ENCODE measurements at regions not wholly inside any gene's neighbourhood (a gene's known extent, or its start where the extent isn't known, plus 50 kb on each side); places are given as distances from the start of the nearest gene placed in this dataset.

DNA sequence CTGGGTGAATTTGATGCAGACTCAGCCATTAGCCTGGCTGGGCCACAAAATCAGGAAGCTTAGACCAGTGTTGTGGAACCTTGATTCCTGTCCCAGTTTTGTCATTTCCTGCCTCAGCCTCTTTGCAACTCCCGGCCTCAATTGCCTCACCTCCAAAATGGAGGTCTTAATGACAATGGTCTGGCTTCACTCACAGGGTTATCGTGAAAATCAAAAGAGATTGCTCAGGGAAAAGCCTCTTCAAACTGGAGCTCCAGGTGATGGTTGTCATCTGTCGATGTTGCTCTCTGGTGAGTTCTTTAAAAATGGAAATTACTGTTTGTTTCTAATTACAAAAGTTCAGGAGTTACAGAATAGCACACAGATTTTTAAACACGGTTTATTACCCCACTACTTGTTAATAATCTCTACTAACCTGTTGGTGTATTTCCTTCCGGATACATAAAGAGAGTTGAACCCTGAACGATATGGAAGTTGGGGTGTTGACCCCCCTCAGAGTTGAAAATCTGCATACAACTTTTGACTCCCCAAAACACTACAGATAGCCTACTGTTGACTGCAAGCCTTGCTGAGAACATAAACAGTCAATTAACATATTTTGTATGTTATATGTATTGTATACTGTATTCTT is 109.9 kb upstream of the CPEB4 start:
- Histone ChIP-seq H3K4me1 (ENCODE audit: insufficient read depth, low read length) (peaks cover 2% of the 10 kb centered on the region), H3K14ac (ENCODE audit: insufficient read depth, low read length) (no peak overlapping the region), H3K18ac (ENCODE audit: insufficient read length, low read depth, low read length) (no peak overlapping the region), H4K5ac (ENCODE audit: insufficient read length, low read depth, low read length) (no peak overlapping the region), H2BK20ac (ENCODE audit: low read depth, low read length, poor library complexity, severe bottlenecking) (no peak overlapping the region), H2AK5ac (ENCODE audit: insufficient read length, low read length) (no peak overlapping the region), H3K9ac (ENCODE audit: extremely low read depth, insufficient read length, low read length) (no peak overlapping the region), H3K4ac (ENCODE audit: low read depth, low read length) (no peak overlapping the region), H2BK12ac (ENCODE audit: insufficient read length, low read depth, low read length) (no peak overlapping the region), H2BK5ac (ENCODE audit: insufficient read length, low read length) (no peak overlapping the region), H3K27ac (ENCODE audit: insufficient read length, low read depth, low read length) (no peak overlapping the region), H3K79me2 (ENCODE audit: insufficient read depth, low read length) (no peaks in the 10 kb centered on the region), H3K23ac (ENCODE audit: insufficient read length, low read depth, low read length) (no peak overlapping the region), H3K79me1 (ENCODE audit: insufficient read depth, low read depth, low read length, poor library complexity, severe bottlenecking) (no peaks in the 10 kb centered on the region), H3K23me2 (ENCODE audit: insufficient read length, low read depth, low read length, poor library complexity, severe bottlenecking) (no peaks in the 10 kb centered on the region), H3K9me3 (ENCODE audit: control insufficient read depth, low read depth, low read length) (no peaks in the 10 kb centered on the region), H4K20me1 (ENCODE audit: control insufficient read depth, insufficient read depth, insufficient read length) (no peaks in the 10 kb centered on the region), H2AFZ (ENCODE audit: low read length) (no peak overlapping the region), H2BK120ac (ENCODE audit: low read depth, low read length, poor library complexity, severe bottlenecking) (no peak overlapping the region), H3K56ac (ENCODE audit: insufficient read length, low read depth, low read length) (no peak overlapping the region), H2BK15ac (ENCODE audit: low read depth, low read length) (no peak overlapping the region), H3T11ph (ENCODE audit: low read length) (no peak overlapping the region), H4K8ac (replicated peaks; ENCODE audit: insufficient read length, low read depth, low read length) (no peak overlapping the region), H4K91ac (ENCODE audit: insufficient read length, low read depth, low read length) (no peak overlapping the region), H3K27me3 (ENCODE audit: insufficient read depth, low read length) (no peaks in the 10 kb centered on the region), H3K4me2 (ENCODE audit: insufficient read depth, insufficient read length, low read length) (no peak overlapping the region)
- peaks cover 22 to 30% of the 10 kb centered on the region in 2 experiments for H3K4me1 Mint-ChIP-seq
- no peaks in the 10 kb centered on the region for H3K9me3 Mint-ChIP-seq
- H3K27ac Mint-ChIP-seq, result no peak overlapping the region
- no peaks in the 10 kb centered on the region for H3K36me3 Mint-ChIP-seq (ENCODE audit: insufficient read depth in 1 of 3, low read depth in 3 of 3)
- DNase-seq, result no peak
- H3K4me3 Mint-ChIP-seq, result no peak overlapping the region
- TF ChIP-seq CTCF (conservative IDR thresholded peaks at IDR 0.05), result no peak
- peaks cover 6% of the 10 kb centered on the region for H3K27me3 Mint-ChIP-seq (ENCODE audit: low read depth)
- WGBS (ENCODE audit: extremely low coverage, insufficient read length, low lambda C conversion rate), result no CpG with 5 or more reads among the region's 6 CpGs

All from H9 (cell line).